ENCODE measurements at regions not wholly inside any gene's neighbourhood (a gene's known extent, or its start where the extent isn't known, plus 50 kb on each side); places are given as distances from the start of the nearest gene placed in this dataset.

- DNase-seq: no peak
- no peak overlapping the region for H3K4me3 ChIP-seq
- peaks cover 23% of the 10 kb centered on the region for H3K36me3 ChIP-seq
- peaks cover 51% of the 10 kb centered on the region for H3K9me3 ChIP-seq (replicated peaks)
- H3K4me1 ChIP-seq: peaks cover under 1% of the 10 kb centered on the region
- no peak for TF ChIP-seq CTCF (IDR thresholded peaks at IDR 0.05; ENCODE audit: borderline replicate concordance)
- intact Hi-C loops (cut with micrococcal nuclease): no loop called here
- H3K27ac ChIP-seq (replicated peaks): no peak overlapping the region
- no peaks in the 10 kb centered on the region for H3K27me3 ChIP-seq (ENCODE audit: low read depth)
Measured at GRCh38 chr2:144254342-144255235, 265.3 kb downstream of the ZEB2 start.

GRCh38 chr2:144253743-144254142, 266.2 kb downstream of the ZEB2 start:
- Histone ChIP-seq H3K4me1 (peaks cover 9% of the 10 kb centered on the region), H3K36me3 (peaks cover 23% of the 10 kb centered on the region), H3K27ac (replicated peaks) (no peak overlapping the region), H3K4me3 (no peak overlapping the region), H3K9me3 (replicated peaks) (peaks cover 45% of the 10 kb centered on the region), H3K27me3 (ENCODE audit: low read depth) (no peaks in the 10 kb centered on the region)
- intact Hi-C loops (cut with micrococcal nuclease): no loop called here
- TF ChIP-seq CTCF (IDR thresholded peaks at IDR 0.05; ENCODE audit: borderline replicate concordance): no peak
- no peak for DNase-seq

DNA sequence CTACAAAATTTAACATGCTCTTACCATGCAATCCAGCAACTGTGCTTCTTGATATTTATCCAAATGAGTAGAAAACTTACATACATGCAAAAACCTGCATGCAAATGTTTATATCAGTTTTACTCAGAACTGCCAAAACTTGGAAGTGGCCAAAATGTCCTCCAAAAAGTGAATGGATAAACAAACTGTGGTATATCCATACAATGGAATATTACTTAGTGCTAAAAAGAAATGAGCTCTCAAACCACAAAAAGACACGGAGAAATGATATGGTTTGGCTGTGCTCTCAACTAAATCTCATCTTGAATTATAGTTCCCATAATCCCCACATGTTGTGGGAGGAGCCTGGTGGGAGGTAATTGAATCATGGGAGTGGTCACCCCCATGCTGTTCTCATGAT, 267.2 kb downstream of the ZEB2 start:
- no peak for TF ChIP-seq CTCF (IDR thresholded peaks at IDR 0.05; ENCODE audit: borderline replicate concordance)
- intact Hi-C loops (cut with micrococcal nuclease): no loop called here
- no peak for DNase-seq

GRCh38 chr2:144249035-144249637, 270.8 kb downstream of the ZEB2 start:
- no peaks in the 10 kb centered on the region for H3K27me3 ChIP-seq (ENCODE audit: low read depth)
- DNase-seq: no peak
- peaks cover 13% of the 10 kb centered on the region for H3K36me3 ChIP-seq
- no peak overlapping the region for H3K27ac ChIP-seq (replicated peaks)
- intact Hi-C loops (cut with micrococcal nuclease): no loop called here
- H3K4me1 ChIP-seq: peaks cover 11% of the 10 kb centered on the region
- peaks cover 19% of the 10 kb centered on the region for H3K9me3 ChIP-seq (replicated peaks)
- no peak for TF ChIP-seq CTCF (IDR thresholded peaks at IDR 0.05; ENCODE audit: borderline replicate concordance)
- no peak overlapping the region for H3K4me3 ChIP-seq

More for the DNA sequence above, 267.2 kb downstream of the ZEB2 start:
- H3K9me3 ChIP-seq (replicated peaks): peaks cover 34% of the 10 kb centered on the region
- no peak overlapping the region for H3K4me3 ChIP-seq
- H3K36me3 ChIP-seq: peaks cover 23% of the 10 kb centered on the region
- no peak overlapping the region for H3K27ac ChIP-seq (replicated peaks)
- peaks cover 11% of the 10 kb centered on the region for H3K4me1 ChIP-seq
- H3K27me3 ChIP-seq (ENCODE audit: low read depth): no peaks in the 10 kb centered on the region

DNA sequence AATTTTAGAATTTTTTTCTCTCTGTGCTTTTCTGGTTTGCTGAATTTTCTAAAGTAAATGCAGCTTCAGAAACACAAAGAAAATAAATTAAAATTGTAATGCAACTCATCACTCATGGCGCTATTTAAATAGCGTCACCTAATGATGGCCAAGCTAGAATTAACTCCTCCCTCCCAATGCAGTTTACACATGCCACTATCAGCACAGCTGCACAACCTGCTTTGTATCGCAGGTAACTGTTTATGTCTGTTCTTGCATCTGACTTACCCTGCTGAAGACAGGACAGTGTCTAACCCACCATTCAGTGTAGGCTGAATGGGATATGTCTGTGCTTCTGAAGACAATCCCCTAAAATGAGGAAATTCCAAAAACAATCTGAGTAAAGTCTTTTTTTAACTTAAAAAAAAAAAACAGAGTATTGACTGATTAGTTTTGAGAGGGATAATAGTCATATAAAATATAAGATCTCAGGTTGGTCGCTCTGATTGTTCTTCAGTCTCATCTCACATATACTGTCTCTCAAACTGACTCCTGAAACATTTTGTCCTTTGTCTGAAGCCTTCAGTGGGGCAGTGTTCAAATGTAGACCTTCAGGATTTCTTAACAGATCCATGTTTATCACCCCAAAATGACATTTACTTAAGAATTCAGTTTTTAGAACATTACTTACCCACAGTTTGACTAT, 271.4 kb downstream of the ZEB2 start:
- H3K9me3 ChIP-seq (replicated peaks): peaks cover 12% of the 10 kb centered on the region
- H3K4me3 ChIP-seq: no peak overlapping the region
- peaks cover 7% of the 10 kb centered on the region for H3K36me3 ChIP-seq
- H3K4me1 ChIP-seq: peaks cover 11% of the 10 kb centered on the region
- no peaks in the 10 kb centered on the region for H3K27me3 ChIP-seq (ENCODE audit: low read depth)
- TF ChIP-seq CTCF (IDR thresholded peaks at IDR 0.05; ENCODE audit: borderline replicate concordance): no peak
- H3K27ac ChIP-seq (replicated peaks): no peak overlapping the region
- DNase-seq: no peak
- intact Hi-C loops (cut with micrococcal nuclease): no loop called here
